Transverse colon (tissue), 4 donors: ENCODE measurements at regions not wholly inside any gene's neighbourhood (a gene's known extent, or its start where the extent isn't known, plus 50 kb on each side); places are given as distances from the start of the nearest gene placed in this dataset.

Source experiments
- DNase-seq: peaks from one replicate; pipeline ENCODE4 v3.0.0-alpha.2; 2019
- H3K27ac ChIP-seq, 4 donors: fragments of 200-600 bp; sonication (generic); 2 replicates each; pipeline ENCODE4 v1.5.1; 2016 to 2018; ENCODE audit warnings: inconsistent platforms in 4 of 4
- H3K27me3 ChIP-seq: fragments of 200-600 bp; sonication (generic); 2 replicates; pipeline ENCODE4 v1.5.1; 2017; ENCODE audit warnings: inconsistent platforms
- H3K36me3 ChIP-seq, 4 donors: fragments of 200-600 bp; sonication (generic); 2 replicates each; pipeline ENCODE4 v1.5.1; 2017 to 2019; ENCODE audit warnings: inconsistent platforms in 4 of 4
- H3K4me1 ChIP-seq, 4 donors: fragments of 200-600 bp; sonication (generic); 2 replicates each; pipeline ENCODE4 v1.5.1; 2017 to 2020; ENCODE audit warnings: inconsistent platforms in 4 of 4
- H3K4me3 ChIP-seq, 4 donors: fragments of 200-600 bp; sonication (generic); 1 replicate in 1 of 4; 2 replicates in 3 of 4; pipeline versions ENCODE4 v1.5.1 to v1.6.1; 2017 to 2019; ENCODE audit warnings: inconsistent platforms in 4 of 4
- H3K9me3 ChIP-seq, 2 donors: fragments of 200-600 bp; sonication (generic); 2 replicates each; pipeline ENCODE4 v1.5.1; 2017 to 2019; ENCODE audit warnings: inconsistent platforms in 2 of 2
- EP300 ChIP-seq: sonication (generic); formaldehyde crosslinking; IDR thresholded peaks from one replicate; pipeline ENCODE4 v1.6.1; 2017; ENCODE audit warnings: antibody characterized with exemption, low read depth
- POLR2A ChIP-seq: fragments of 450-650 bp; IDR thresholded peaks from one replicate; pipeline ENCODE4 v1.6.1; 2016; ENCODE audit warnings: antibody characterized with exemption, mild to moderate bottlenecking, moderate library complexity
- POLR2AphosphoS5 ChIP-seq, 3 donors: sonication (generic); formaldehyde crosslinking; IDR thresholded peaks; one replicate each; pipeline ENCODE4 v1.6.1; 2016; ENCODE audit warnings: antibody characterized with exemption in 3 of 3
- WGBS, 2 donors: methylation state at CpG; one replicate each; pipeline ENCODE4 v1.1.5; 2018; ENCODE audit warnings: low coverage in 1 of 2; 5-methylcytosine and 5-hydroxymethylcytosine counted together
- in situ Hi-C, 4 donors: fragments of 200-750 bp; cut with MboI; loops; one replicate each; pipeline versions ENCODE4 v1.15.0 to v1.15.1; 2017; ENCODE audit warnings: low sequenced_read_pairs in 3 of 4, low pct_ligation_motif_present in 1 of 4, low pct_unique_long_range_greater_than_20kb in 1 of 4
- intact Hi-C: fragments of 100-400 bp; cut with DNase I; formaldehyde crosslinking; loops from one replicate; pipeline ENCODE4 v1.15.1; 2023; ENCODE audit warnings: low total_unique reads
- TF ChIP-seq, protein P1 (sequence below), 5 experiments: fragments of 200-600 bp in 3 of 5; fragments of 450-650 bp in 2 of 5; sonication (generic) in 3 of 5; IDR thresholded peaks; 1 replicate in 2 of 5; 2 replicates in 3 of 5; pipeline ENCODE4 v1.5.1; 2016 to 2017; ENCODE audit warnings: antibody characterized with exemption in 5 of 5, inconsistent platforms in 3 of 5, mild to moderate bottlenecking in 2 of 5, moderate library complexity in 1 of 5

DNA sequence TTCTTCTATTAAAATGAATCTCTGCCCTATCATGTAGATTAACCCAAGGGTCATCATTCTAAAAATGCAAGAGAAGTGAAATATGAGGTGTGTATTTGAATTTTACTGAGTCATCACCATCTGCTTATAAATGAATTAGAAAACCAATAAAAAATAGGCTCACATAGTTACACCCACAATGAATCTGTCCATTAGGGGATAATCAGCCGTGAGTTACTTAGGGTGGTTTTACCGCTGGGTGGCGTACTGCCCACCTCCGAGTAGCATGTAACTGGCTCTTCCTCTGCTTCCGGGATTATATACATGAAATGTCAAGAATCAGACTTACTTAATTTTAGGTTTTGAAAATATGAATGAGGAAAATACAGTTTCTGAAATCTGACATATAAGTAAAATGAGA lies 332.9 kb upstream of the CCNG1 start:
- in situ Hi-C loops (no loop called here), intact Hi-C loops (no loop called here)
- no peaks in the 10 kb centered on the region for H3K4me1 ChIP-seq
- no peak for TF ChIP-seq POLR2A
- TF ChIP-seq, protein P1, sequence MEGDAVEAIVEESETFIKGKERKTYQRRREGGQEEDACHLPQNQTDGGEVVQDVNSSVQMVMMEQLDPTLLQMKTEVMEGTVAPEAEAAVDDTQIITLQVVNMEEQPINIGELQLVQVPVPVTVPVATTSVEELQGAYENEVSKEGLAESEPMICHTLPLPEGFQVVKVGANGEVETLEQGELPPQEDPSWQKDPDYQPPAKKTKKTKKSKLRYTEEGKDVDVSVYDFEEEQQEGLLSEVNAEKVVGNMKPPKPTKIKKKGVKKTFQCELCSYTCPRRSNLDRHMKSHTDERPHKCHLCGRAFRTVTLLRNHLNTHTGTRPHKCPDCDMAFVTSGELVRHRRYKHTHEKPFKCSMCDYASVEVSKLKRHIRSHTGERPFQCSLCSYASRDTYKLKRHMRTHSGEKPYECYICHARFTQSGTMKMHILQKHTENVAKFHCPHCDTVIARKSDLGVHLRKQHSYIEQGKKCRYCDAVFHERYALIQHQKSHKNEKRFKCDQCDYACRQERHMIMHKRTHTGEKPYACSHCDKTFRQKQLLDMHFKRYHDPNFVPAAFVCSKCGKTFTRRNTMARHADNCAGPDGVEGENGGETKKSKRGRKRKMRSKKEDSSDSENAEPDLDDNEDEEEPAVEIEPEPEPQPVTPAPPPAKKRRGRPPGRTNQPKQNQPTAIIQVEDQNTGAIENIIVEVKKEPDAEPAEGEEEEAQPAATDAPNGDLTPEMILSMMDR (IDR thresholded peaks at IDR 0.05) = no peak
- TF ChIP-seq EP300 = no peak
- TF ChIP-seq POLR2AphosphoS5 (IDR thresholded peaks at IDR 0.05) = no peak
- DNase-seq = no peak
- no peak overlapping the region for H3K27ac ChIP-seq
- WGBS, 2 donors = 54 to 56% methylated on average over 3 to 5 of the region's 5 CpGs
- no peaks in the 10 kb centered on the region for H3K36me3 ChIP-seq
- H3K4me3 ChIP-seq = no peak overlapping the region
- no peaks in the 10 kb centered on the region for H3K27me3 ChIP-seq
- H3K9me3 ChIP-seq = no peaks in the 10 kb centered on the region

DNA sequence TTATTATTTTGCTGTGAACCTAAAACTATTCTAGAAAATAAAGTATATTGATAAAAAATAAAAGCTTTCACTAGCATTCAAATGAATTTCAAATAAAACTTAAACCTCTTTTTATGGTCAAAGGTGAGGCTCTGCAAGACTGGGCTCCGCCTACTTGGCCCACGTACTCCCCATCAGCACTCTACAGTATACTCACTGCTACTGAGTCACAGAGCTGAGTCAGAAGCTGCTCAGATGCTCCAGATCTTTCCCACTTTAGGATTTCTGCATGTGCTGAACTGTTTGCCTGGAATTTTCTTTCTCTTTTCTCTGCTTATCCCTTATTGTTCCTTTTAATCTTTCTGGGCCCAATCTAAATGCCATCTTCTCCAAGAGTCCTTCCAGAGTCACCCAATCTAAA lies 331.9 kb upstream of the CCNG1 start:
- intact Hi-C loops = no loop called here
- Histone ChIP-seq H3K4me3 (no peak overlapping the region), H3K9me3 (no peaks in the 10 kb centered on the region), H3K4me1 (no peaks in the 10 kb centered on the region), H3K27me3 (no peaks in the 10 kb centered on the region), H3K36me3 (no peaks in the 10 kb centered on the region), H3K27ac (no peak overlapping the region)
- TF ChIP-seq POLR2AphosphoS5 (IDR thresholded peaks at IDR 0.05) = no peak
- TF ChIP-seq EP300 = no peak
- TF ChIP-seq POLR2A = no peak
- TF ChIP-seq, protein P1 (IDR thresholded peaks at IDR 0.05) = no peak
- 62 to 83% methylated on average over 2 of the region's 2 CpGs for WGBS, 2 donors
- in situ Hi-C loops = no loop called here
- DNase-seq = no peak

- WGBS, 2 donors = 69 to 70% methylated on average over 1 of the region's 1 CpG
- Histone ChIP-seq H3K27me3 (no peaks in the 10 kb centered on the region), H3K36me3 (no peaks in the 10 kb centered on the region), H3K27ac (no peak overlapping the region), H3K4me1 (no peaks in the 10 kb centered on the region), H3K9me3 (no peaks in the 10 kb centered on the region), H3K4me3 (no peak overlapping the region)
- no peak for DNase-seq
- TF ChIP-seq, protein P1 (IDR thresholded peaks at IDR 0.05) = no peak
- TF ChIP-seq POLR2AphosphoS5 (IDR thresholded peaks at IDR 0.05) (no peak), EP300 (no peak), POLR2A (no peak)
- in situ Hi-C loops = no loop called here
- intact Hi-C loops = no loop called here
Measured at GRCh38 chr5:163106098-163106497, 331.3 kb upstream of the CCNG1 start.

- DNase-seq = no peak
- 86 to 100% methylated on average over 1 of the region's 1 CpG for WGBS, 2 donors
- in situ Hi-C loops (no loop called here), intact Hi-C loops (no loop called here)
- TF ChIP-seq POLR2AphosphoS5 (IDR thresholded peaks at IDR 0.05) (no peak), EP300 (no peak), POLR2A (no peak)
- TF ChIP-seq, protein P1 (IDR thresholded peaks at IDR 0.05) = no peak
- H3K4me1 ChIP-seq = no peaks in the 10 kb centered on the region
- no peaks in the 10 kb centered on the region for H3K9me3 ChIP-seq
- no peaks in the 10 kb centered on the region for H3K36me3 ChIP-seq
- no peak overlapping the region for H3K27ac ChIP-seq
- H3K4me3 ChIP-seq = no peak overlapping the region
- no peaks in the 10 kb centered on the region for H3K27me3 ChIP-seq
Measured at GRCh38 chr5:163108351-163108750, 329.0 kb upstream of the CCNG1 start.
